ENCODE measurements at regions not wholly inside any gene's neighbourhood (a gene's known extent, or its start where the extent isn't known, plus 50 kb on each side); places are given as distances from the start of the nearest gene placed in this dataset.
A peak's percentile ranks its signal among the peaks of the same experiment; 100 is the strongest.

GRCh38 chr2:177334940-177335543 is 57.5 kb upstream of the AGPS start:
- Histone ChIP-seq H3K27ac (ENCODE audit: control insufficient read depth, insufficient read depth, low read length) (no peak overlapping the region), H3K4me3 (ENCODE audit: control insufficient read depth in 2 of 3, extremely low read depth in 1 of 3, insufficient read depth in 2 of 3, low read depth in 1 of 3, low read length in 3 of 3) (no peak overlapping the region), H4K20me1 (ENCODE audit: control insufficient read depth, extremely low read depth, insufficient read depth, low read length) (no peaks in the 10 kb centered on the region), H3K4me2 (ENCODE audit: control insufficient read depth, extremely low read depth, insufficient read depth, low read depth, low read length) (no peak overlapping the region), H3K9ac (ENCODE audit: control insufficient read depth, extremely low read depth, insufficient read depth, low read length) (no peak overlapping the region), H3K27me3 (ENCODE audit: control insufficient read depth, extremely low read depth, insufficient read depth, low read length) (no peaks in the 10 kb centered on the region), H3K79me2 (ENCODE audit: control insufficient read depth, insufficient read depth, low read length) (no peaks in the 10 kb centered on the region), H2AFZ (ENCODE audit: control insufficient read depth, low read length) (no peak overlapping the region), H3K4me1 (ENCODE audit: control insufficient read depth, extremely low read depth, insufficient read depth, low read length) (peaks cover 13% of the 10 kb centered on the region), H3K9me1 (ENCODE audit: control insufficient read depth, extremely low read depth, insufficient read depth, low read length) (no peaks in the 10 kb centered on the region), H3K36me3 (ENCODE audit: control insufficient read depth in 2 of 2, extremely low read depth in 1 of 2, insufficient read depth in 2 of 2, low read length in 2 of 2) (no peaks in the 10 kb centered on the region), H3K9me3 (ENCODE audit: control insufficient read depth, low read depth, low read length) (no peaks in the 10 kb centered on the region)
- TF ChIP-seq, protein P1, sequence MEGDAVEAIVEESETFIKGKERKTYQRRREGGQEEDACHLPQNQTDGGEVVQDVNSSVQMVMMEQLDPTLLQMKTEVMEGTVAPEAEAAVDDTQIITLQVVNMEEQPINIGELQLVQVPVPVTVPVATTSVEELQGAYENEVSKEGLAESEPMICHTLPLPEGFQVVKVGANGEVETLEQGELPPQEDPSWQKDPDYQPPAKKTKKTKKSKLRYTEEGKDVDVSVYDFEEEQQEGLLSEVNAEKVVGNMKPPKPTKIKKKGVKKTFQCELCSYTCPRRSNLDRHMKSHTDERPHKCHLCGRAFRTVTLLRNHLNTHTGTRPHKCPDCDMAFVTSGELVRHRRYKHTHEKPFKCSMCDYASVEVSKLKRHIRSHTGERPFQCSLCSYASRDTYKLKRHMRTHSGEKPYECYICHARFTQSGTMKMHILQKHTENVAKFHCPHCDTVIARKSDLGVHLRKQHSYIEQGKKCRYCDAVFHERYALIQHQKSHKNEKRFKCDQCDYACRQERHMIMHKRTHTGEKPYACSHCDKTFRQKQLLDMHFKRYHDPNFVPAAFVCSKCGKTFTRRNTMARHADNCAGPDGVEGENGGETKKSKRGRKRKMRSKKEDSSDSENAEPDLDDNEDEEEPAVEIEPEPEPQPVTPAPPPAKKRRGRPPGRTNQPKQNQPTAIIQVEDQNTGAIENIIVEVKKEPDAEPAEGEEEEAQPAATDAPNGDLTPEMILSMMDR (optimal IDR thresholded peaks at IDR 0.05 in 1 of 3, IDR thresholded peaks at IDR 0.05 in 1 of 3, conservative IDR thresholded peaks at IDR 0.05 in 1 of 3; ENCODE audit: extremely low read depth in 1 of 3, insufficient read depth in 2 of 3, low read length in 3 of 3) = peak; percentile 75 to 86 (median 82)
- no peak for TF ChIP-seq EZH2 (IDR thresholded peaks at IDR 0.05; ENCODE audit: low read length)
- FAIRE-seq = peak; percentile 70
- dilution Hi-C loops (cut with MboI; ENCODE audit: extremely low pct_ligation_motif_present, low sequenced_read_pairs) = no loop called here
- no peak for DNase-seq (ENCODE audit: low read depth, low spot score)

DNA sequence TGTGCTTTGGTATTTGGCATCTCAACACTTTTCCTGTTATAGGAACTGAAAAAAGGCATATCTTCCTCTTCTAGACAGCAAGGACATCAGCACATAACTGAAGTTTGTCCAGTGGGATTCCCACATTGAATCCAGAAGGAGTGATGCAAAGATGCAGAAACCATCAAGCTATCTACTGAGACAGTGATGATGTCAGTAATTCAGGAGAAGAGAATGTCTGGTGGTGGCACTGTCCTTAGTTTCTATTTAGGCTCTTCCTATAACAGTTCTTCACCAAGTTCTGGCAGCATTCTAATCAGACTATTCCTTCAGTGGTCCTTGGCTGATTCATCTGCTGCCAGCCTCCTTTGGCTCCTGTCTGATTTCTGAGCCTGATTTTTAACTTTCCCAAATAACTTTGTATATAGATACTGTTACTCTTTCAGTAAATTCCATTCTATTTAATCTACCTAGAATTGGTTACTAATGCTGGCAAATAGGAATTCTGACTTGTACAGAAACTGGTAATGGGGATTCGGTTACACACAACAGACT is 56.6 kb upstream of the AGPS start:
- FAIRE-seq = no peak

More for the DNA sequence above, 56.6 kb upstream of the AGPS start:
- H3K27me3 ChIP-seq (ENCODE audit: control insufficient read depth, extremely low read depth, insufficient read depth, low read length) = no peaks in the 10 kb centered on the region
- H3K4me3 ChIP-seq (ENCODE audit: control insufficient read depth in 2 of 3, extremely low read depth in 1 of 3, insufficient read depth in 2 of 3, low read depth in 1 of 3, low read length in 3 of 3) = no peak overlapping the region
- no peaks in the 10 kb centered on the region for H3K9me3 ChIP-seq (ENCODE audit: control insufficient read depth, low read depth, low read length)
- no peak for TF ChIP-seq EZH2 (IDR thresholded peaks at IDR 0.05; ENCODE audit: low read length)
- TF ChIP-seq, protein P1 (optimal IDR thresholded peaks at IDR 0.05 in 1 of 3, IDR thresholded peaks at IDR 0.05 in 1 of 3, conservative IDR thresholded peaks at IDR 0.05 in 1 of 3; ENCODE audit: extremely low read depth in 1 of 3, insufficient read depth in 2 of 3, low read length in 3 of 3) = no peak
- H3K36me3 ChIP-seq (ENCODE audit: control insufficient read depth in 2 of 2, extremely low read depth in 1 of 2, insufficient read depth in 2 of 2, low read length in 2 of 2) = no peaks in the 10 kb centered on the region
- no peak overlapping the region for H3K27ac ChIP-seq (ENCODE audit: control insufficient read depth, insufficient read depth, low read length)
- no peak overlapping the region for H3K4me2 ChIP-seq (ENCODE audit: control insufficient read depth, extremely low read depth, insufficient read depth, low read depth, low read length)
- no peak overlapping the region for H2AFZ ChIP-seq (ENCODE audit: control insufficient read depth, low read length)
- no peaks in the 10 kb centered on the region for H3K79me2 ChIP-seq (ENCODE audit: control insufficient read depth, insufficient read depth, low read length)
- peaks cover 13% of the 10 kb centered on the region for H3K4me1 ChIP-seq (ENCODE audit: control insufficient read depth, extremely low read depth, insufficient read depth, low read length)
- H3K9ac ChIP-seq (ENCODE audit: control insufficient read depth, extremely low read depth, insufficient read depth, low read length) = no peak overlapping the region
- no peaks in the 10 kb centered on the region for H3K9me1 ChIP-seq (ENCODE audit: control insufficient read depth, extremely low read depth, insufficient read depth, low read length)
- dilution Hi-C loops (cut with MboI; ENCODE audit: extremely low pct_ligation_motif_present, low sequenced_read_pairs) = no loop called here
- no peaks in the 10 kb centered on the region for H4K20me1 ChIP-seq (ENCODE audit: control insufficient read depth, extremely low read depth, insufficient read depth, low read length)
- no peak for DNase-seq (ENCODE audit: low read depth, low spot score)

Measured in keratinocyte (primary cell).